Prostate gland (tissue), 2 donors: ENCODE measurements at regions not wholly inside any gene's neighbourhood (a gene's known extent, or its start where the extent isn't known, plus 50 kb on each side); places are given as distances from the start of the nearest gene placed in this dataset.

ENCODE experiments used
- DNase-seq: peaks from one replicate; pipeline ENCODE4 v3.0.0-alpha.2; 2019; ENCODE audit warnings: low spot score
- H3K27ac ChIP-seq, 2 donors: fragments of 200-600 bp; sonication (generic); 2 replicates each; pipeline ENCODE4 v1.5.1; 2017 to 2019
- H3K27me3 ChIP-seq: fragments of 200-600 bp; sonication (generic); replicated peaks from 2 replicates; pipeline ENCODE4 v1.5.1; 2019; ENCODE audit not compliant: insufficient read depth
- H3K36me3 ChIP-seq, 2 donors: fragments of 200-600 bp; sonication (generic); 1 replicate in 1 of 2; 2 replicates in 1 of 2; pipeline versions ENCODE4 v1.5.1 to v1.8.1; 2017 to 2019
- H3K4me1 ChIP-seq: fragments of 200-600 bp; sonication (generic); replicated peaks from 2 replicates; pipeline ENCODE4 v1.5.1; 2019
- H3K4me3 ChIP-seq, 2 donors: fragments of 200-600 bp; sonication (generic); 2 replicates each; pipeline ENCODE4 v1.5.1; 2017 to 2019
- H3K9me3 ChIP-seq: fragments of 200-600 bp; sonication (generic); 2 replicates; pipeline ENCODE4 v1.5.1; 2017
- CTCF ChIP-seq, 4 experiments: fragments of 200-600 bp in 2 of 4; fragments of 450-650 bp in 2 of 4; sonication (generic) in 2 of 4; IDR thresholded peaks; 1 replicate in 3 of 4; 2 replicates in 1 of 4; pipeline ENCODE4 v1.5.1; 2016 to 2019; ENCODE audit warnings: antibody characterized with exemption in 4 of 4, mild to moderate bottlenecking in 2 of 4, moderate library complexity in 2 of 4
- POLR2A ChIP-seq: fragments of 450-650 bp; IDR thresholded peaks from one replicate; pipeline ENCODE4 v1.6.1; 2016; ENCODE audit warnings: antibody characterized with exemption, mild to moderate bottlenecking
- POLR2AphosphoS5 ChIP-seq: sonication (generic); formaldehyde crosslinking; IDR thresholded peaks from one replicate; pipeline ENCODE4 v1.6.1; 2017; ENCODE audit warnings: antibody characterized with exemption
- WGBS: methylation state at CpG from one replicate; pipeline ENCODE4 v1.1.5; 2018; 5-methylcytosine and 5-hydroxymethylcytosine counted together
- intact Hi-C: fragments of 100-400 bp; cut with DNase I; formaldehyde crosslinking; loops from one replicate; pipeline ENCODE4 v1.14.2; 2022

DNA sequence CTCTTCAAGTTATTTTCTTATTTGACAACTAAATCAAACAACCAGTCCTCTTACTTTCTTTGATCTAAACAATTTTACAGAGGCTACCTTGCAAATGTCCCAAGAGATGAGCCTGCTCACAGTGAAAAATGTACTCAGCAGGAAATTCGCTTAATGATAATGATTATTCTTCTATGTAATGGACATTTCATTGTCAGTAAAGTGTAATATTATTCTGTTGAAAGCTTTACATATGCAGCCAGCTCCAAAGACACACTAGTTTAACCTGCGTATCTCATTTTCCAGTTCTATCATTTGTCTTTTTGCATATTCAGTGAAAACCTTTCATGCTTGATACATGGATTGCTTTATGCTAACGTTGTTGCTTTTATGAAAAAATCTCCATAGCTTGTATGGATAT lies 758.7 kb upstream of the ZNF608 start:
- WGBS: 84% methylated on average over 3 of the region's 3 CpGs
- intact Hi-C loops: no loop called here
- H3K27ac ChIP-seq: no peak overlapping the region
- H3K27me3 ChIP-seq: no peaks in the 10 kb centered on the region
- H3K4me1 ChIP-seq: no peaks in the 10 kb centered on the region
- no peaks in the 10 kb centered on the region for H3K36me3 ChIP-seq
- TF ChIP-seq POLR2A (no peak), POLR2AphosphoS5 (no peak), CTCF (IDR thresholded peaks at IDR 0.05) (no peak)
- no peaks in the 10 kb centered on the region for H3K9me3 ChIP-seq
- no peak for DNase-seq
- H3K4me3 ChIP-seq: no peak overlapping the region

GRCh38 chr5:125506124-125506523 lies 759.7 kb upstream of the ZNF608 start:
- H3K9me3 ChIP-seq: no peaks in the 10 kb centered on the region
- no peak overlapping the region for H3K4me3 ChIP-seq
- WGBS: 98% methylated on average over 3 of the region's 3 CpGs
- DNase-seq: no peak
- no peaks in the 10 kb centered on the region for H3K36me3 ChIP-seq
- intact Hi-C loops: no loop called here
- H3K27ac ChIP-seq: no peak overlapping the region
- no peaks in the 10 kb centered on the region for H3K27me3 ChIP-seq
- TF ChIP-seq POLR2AphosphoS5 (no peak), CTCF (IDR thresholded peaks at IDR 0.05) (no peak), POLR2A (no peak)
- H3K4me1 ChIP-seq: no peaks in the 10 kb centered on the region

DNA sequence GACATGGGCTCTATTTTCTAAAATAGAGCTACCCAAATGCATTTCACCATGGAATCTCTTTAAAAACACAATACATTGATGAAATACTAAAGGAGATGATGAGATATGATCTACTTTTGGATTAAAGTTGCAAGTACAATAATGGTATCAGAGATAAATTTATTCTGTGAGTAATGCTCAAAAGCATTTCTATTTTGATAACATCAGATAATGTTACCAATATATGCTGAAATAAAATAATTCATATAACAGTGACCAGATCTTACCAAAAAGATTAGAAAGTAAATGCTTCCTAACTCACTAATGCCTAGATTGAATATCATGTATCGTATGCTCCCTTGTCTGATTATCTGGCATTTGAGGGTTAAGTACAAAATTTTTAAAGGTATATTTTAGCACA lies 761.8 kb upstream of the ZNF608 start:
- Histone ChIP-seq H3K9me3 (no peaks in the 10 kb centered on the region), H3K36me3 (no peaks in the 10 kb centered on the region), H3K27me3 (no peaks in the 10 kb centered on the region), H3K27ac (no peak overlapping the region), H3K4me1 (no peaks in the 10 kb centered on the region), H3K4me3 (no peak overlapping the region)
- WGBS: 96% methylated on average over 1 of the region's 1 CpG
- intact Hi-C loops: no loop called here
- TF ChIP-seq POLR2A: no peak
- no peak for TF ChIP-seq POLR2AphosphoS5
- TF ChIP-seq CTCF (IDR thresholded peaks at IDR 0.05): no peak
- no peak for DNase-seq

GRCh38 chr5:125510651-125511050 lies 764.2 kb upstream of the ZNF608 start:
- Histone ChIP-seq H3K9me3 (no peaks in the 10 kb centered on the region), H3K4me3 (no peak overlapping the region), H3K27ac (no peak overlapping the region), H3K4me1 (no peaks in the 10 kb centered on the region), H3K27me3 (no peaks in the 10 kb centered on the region), H3K36me3 (no peaks in the 10 kb centered on the region)
- no peak for DNase-seq
- TF ChIP-seq POLR2AphosphoS5: no peak
- no peak for TF ChIP-seq POLR2A
- TF ChIP-seq CTCF (IDR thresholded peaks at IDR 0.05): no peak
- intact Hi-C loops: no loop called here

- Histone ChIP-seq H3K27me3 (no peaks in the 10 kb centered on the region), H3K4me3 (no peak overlapping the region), H3K27ac (no peak overlapping the region), H3K36me3 (no peaks in the 10 kb centered on the region), H3K9me3 (no peaks in the 10 kb centered on the region), H3K4me1 (no peaks in the 10 kb centered on the region)
- intact Hi-C loops: no loop called here
- 63% methylated on average over 3 of the region's 3 CpGs for WGBS
- TF ChIP-seq POLR2AphosphoS5 (no peak), POLR2A (no peak), CTCF (IDR thresholded peaks at IDR 0.05) (no peak)
- no peak for DNase-seq
Observed at GRCh38 chr5:125517973-125518550, 771.6 kb upstream of the ZNF608 start.
